ENCODE measurements at regions not wholly inside any gene's neighbourhood (a gene's known extent, or its start where the extent isn't known, plus 50 kb on each side); places are given as distances from the start of the nearest gene placed in this dataset.

- DNase-seq, result no peak
Observed at GRCh38 chr3:186487819-186488218, 56.4 kb downstream of the CRYGS start.

- DNase-seq, result no peak
Observed at GRCh38 chr3:186487037-186487436, 57.1 kb downstream of the CRYGS start.

GRCh38 chr3:186483611-186484340 lies 60.4 kb downstream of the CRYGS start:
- no peak for DNase-seq

GRCh38 chr3:186481526-186481925 lies 62.7 kb downstream of the CRYGS start:
- DNase-seq, result no peak

- no peak for DNase-seq
Observed at GRCh38 chr3:186477876-186478275, 66.3 kb downstream of the CRYGS start.

- DNase-seq, result no peak
Observed at GRCh38 chr3:186477033-186477432, 67.1 kb downstream of the CRYGS start.

GRCh38 chr3:186476541-186476940 lies 67.6 kb downstream of the CRYGS start:
- DNase-seq, result no peak

- peak in 1 of 3 donors; percentile 6 for DNase-seq
Observed at GRCh38 chr3:186476044-186476468, 68.1 kb downstream of the CRYGS start.

- DNase-seq, result no peak
Observed at GRCh38 chr3:186473166-186473565, 71.0 kb downstream of the CRYGS start.

- no peak for DNase-seq
Observed at GRCh38 chr3:186472456-186473008, 71.6 kb downstream of the CRYGS start.

GRCh38 chr3:186471771-186472170 lies 72.4 kb downstream of the CRYGS start:
- DNase-seq, result no peak

GRCh38 chr3:186469525-186469924 lies 74.7 kb downstream of the CRYGS start:
- no peak for DNase-seq

GRCh38 chr3:186467969-186468368 lies 76.2 kb downstream of the CRYGS start:
- no peak for DNase-seq

- DNase-seq, result no peak
Observed at GRCh38 chr3:186466391-186466974, 77.7 kb downstream of the CRYGS start.

- DNase-seq, result no peak
Observed at GRCh38 chr3:186465508-186465907, 78.7 kb downstream of the CRYGS start.

GRCh38 chr3:186464424-186465093 lies 79.6 kb downstream of the CRYGS start:
- DNase-seq, result no peak

- DNase-seq, result peak in 1 of 3 donors; percentile 35
Observed at GRCh38 chr3:186461141-186461540, 83.0 kb downstream of the CRYGS start.

GRCh38 chr3:186459108-186459467 lies 85.1 kb downstream of the CRYGS start:
- DNase-seq, result no peak

- no peak for DNase-seq
Observed at GRCh38 chr3:186458306-186459107, 85.7 kb downstream of the CRYGS start.

- DNase-seq, result no peak
Observed at GRCh38 chr3:186457236-186457635, 86.9 kb downstream of the CRYGS start.

- DNase-seq, result no peak
Observed at GRCh38 chr3:186456731-186457191, 87.4 kb downstream of the CRYGS start.
